Prostate gland (tissue), 2 donors: ENCODE measurements at regions not wholly inside any gene's neighbourhood (a gene's known extent, or its start where the extent isn't known, plus 50 kb on each side); places are given as distances from the start of the nearest gene placed in this dataset.

Experiments
- POLR2AphosphoS5 ChIP-seq: sonication (generic); formaldehyde crosslinking; IDR thresholded peaks from one replicate; pipeline ENCODE4 v1.6.1; 2017; ENCODE audit warnings: antibody characterized with exemption
- TF ChIP-seq, protein P1 (sequence below), 4 experiments: fragments of 200-600 bp in 2 of 4; fragments of 450-650 bp in 2 of 4; sonication (generic) in 2 of 4; IDR thresholded peaks; 1 replicate in 3 of 4; 2 replicates in 1 of 4; pipeline ENCODE4 v1.5.1; 2016 to 2019; ENCODE audit warnings: antibody characterized with exemption in 4 of 4, mild to moderate bottlenecking in 2 of 4, moderate library complexity in 2 of 4

DNA sequence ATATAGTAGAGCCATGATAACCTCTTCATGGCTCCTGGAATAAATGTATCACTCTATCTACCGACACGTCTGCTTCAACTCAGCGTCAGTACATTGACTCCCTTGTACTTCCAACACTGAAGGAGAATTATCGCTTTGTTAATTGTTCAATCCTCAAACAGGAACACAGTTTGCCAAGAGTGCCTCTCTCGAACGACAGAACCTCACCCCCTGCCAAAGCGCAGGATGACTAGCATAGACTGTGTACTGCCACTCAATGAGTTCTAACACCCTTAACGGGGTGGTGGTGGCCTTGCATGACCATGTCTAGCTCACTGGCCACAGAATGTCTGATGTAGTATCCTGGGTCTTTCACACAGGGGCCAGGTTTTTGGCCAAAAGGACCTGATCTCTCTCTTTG lies 81.4 kb upstream of the HEY2 start:
- TF ChIP-seq, protein P1, sequence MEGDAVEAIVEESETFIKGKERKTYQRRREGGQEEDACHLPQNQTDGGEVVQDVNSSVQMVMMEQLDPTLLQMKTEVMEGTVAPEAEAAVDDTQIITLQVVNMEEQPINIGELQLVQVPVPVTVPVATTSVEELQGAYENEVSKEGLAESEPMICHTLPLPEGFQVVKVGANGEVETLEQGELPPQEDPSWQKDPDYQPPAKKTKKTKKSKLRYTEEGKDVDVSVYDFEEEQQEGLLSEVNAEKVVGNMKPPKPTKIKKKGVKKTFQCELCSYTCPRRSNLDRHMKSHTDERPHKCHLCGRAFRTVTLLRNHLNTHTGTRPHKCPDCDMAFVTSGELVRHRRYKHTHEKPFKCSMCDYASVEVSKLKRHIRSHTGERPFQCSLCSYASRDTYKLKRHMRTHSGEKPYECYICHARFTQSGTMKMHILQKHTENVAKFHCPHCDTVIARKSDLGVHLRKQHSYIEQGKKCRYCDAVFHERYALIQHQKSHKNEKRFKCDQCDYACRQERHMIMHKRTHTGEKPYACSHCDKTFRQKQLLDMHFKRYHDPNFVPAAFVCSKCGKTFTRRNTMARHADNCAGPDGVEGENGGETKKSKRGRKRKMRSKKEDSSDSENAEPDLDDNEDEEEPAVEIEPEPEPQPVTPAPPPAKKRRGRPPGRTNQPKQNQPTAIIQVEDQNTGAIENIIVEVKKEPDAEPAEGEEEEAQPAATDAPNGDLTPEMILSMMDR (IDR thresholded peaks at IDR 0.05), result no peak
- no peak for TF ChIP-seq POLR2AphosphoS5
